ENCODE measurements at regions not wholly inside any gene's neighbourhood (a gene's known extent, or its start where the extent isn't known, plus 50 kb on each side); places are given as distances from the start of the nearest gene placed in this dataset.

DNA sequence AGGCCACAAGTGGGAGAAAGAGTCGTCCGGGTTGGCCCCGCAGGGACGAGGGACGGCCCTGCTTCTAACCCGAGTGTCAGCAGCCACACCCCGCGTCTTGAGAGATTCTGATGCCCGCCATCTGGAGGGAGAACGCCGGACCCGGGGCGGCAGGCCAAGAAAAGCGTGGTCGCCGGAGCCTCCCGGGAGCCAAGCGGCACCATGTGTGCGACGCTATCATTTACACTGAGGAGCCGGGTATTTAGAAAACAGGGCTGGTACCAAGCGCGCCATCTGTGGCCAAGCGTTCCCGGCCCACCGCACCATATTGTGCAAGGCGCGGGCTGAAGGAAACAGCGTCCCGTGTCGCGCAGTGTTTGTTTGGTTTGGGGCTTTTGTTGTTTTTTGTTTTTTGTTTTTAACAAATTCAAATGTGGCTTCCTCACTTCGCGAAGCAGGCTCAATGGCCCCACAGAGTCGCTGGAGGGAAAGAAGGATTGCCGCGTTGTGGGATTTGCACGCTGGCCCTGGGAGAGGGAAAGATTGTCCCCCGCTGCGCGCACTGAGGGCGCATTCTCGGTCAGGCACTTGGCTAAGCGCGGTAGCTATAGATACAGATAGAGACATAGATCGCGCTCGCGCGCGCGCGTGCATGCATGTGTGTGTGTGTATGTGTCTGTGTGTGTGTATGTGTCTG is 153.8 kb downstream of the BCL11B start:
- Histone ChIP-seq H3K56ac (ENCODE audit: extremely low read depth, insufficient read depth, low read length) (no peak overlapping the region), H3K79me1 (ENCODE audit: low read depth in 1 of 2, low read length in 2 of 2) (no peaks in the 10 kb centered on the region), H3K18ac (ENCODE audit: low read depth, low read length) (no peak overlapping the region), H4K5ac (ENCODE audit: low read depth, low read length) (no peak overlapping the region), H4K8ac (ENCODE audit: low read depth in 2 of 2, low read length in 2 of 2) (no peak overlapping the region), H3K4me1 (ENCODE audit: control insufficient read depth, insufficient read depth, low read length) (no peaks in the 10 kb centered on the region), H2BK20ac (ENCODE audit: low read depth, low read length) (no peak overlapping the region), H3K36me3 (ENCODE audit: control insufficient read depth, insufficient read depth, low read length) (no peaks in the 10 kb centered on the region), H3K14ac (replicated peaks; ENCODE audit: low read depth, low read length) (no peak overlapping the region), H2BK120ac (ENCODE audit: low read depth, low read length) (no peak overlapping the region), H2AK5ac (ENCODE audit: low read depth, low read length) (no peak overlapping the region), H4K20me1 (ENCODE audit: insufficient read depth, low read length) (no peaks in the 10 kb centered on the region), H2AFZ (replicated peaks; ENCODE audit: low read length, poor library complexity) (no peak overlapping the region), H4K91ac (ENCODE audit: insufficient read depth, low read depth, low read length) (no peak overlapping the region), H3K4me2 (ENCODE audit: low read depth, low read length) (no peak overlapping the region), H3K4me3 (ENCODE audit: insufficient read depth, low read depth, low read length) (no peak overlapping the region), H3K9me1 (ENCODE audit: insufficient read depth, low read length) (no peaks in the 10 kb centered on the region), H2BK5ac (ENCODE audit: low read depth, low read length, poor library complexity, severe bottlenecking) (no peak overlapping the region), H3K9ac (ENCODE audit: low read depth, low read length) (no peak overlapping the region), H3K23ac (ENCODE audit: low read depth, low read length) (no peak overlapping the region), H2BK15ac (ENCODE audit: low read depth, low read length) (no peak overlapping the region), H3K9me3 (ENCODE audit: control insufficient read depth, insufficient read depth, low read length) (peaks cover 35% of the 10 kb centered on the region), H3K27me3 (ENCODE audit: control insufficient read depth, insufficient read depth, low read length) (no peaks in the 10 kb centered on the region), H2AK9ac (replicated peaks; ENCODE audit: low read depth, low read length, poor library complexity) (no peak overlapping the region), H3K4ac (ENCODE audit: low read depth, low read length) (no peak overlapping the region), H3K27ac (ENCODE audit: insufficient read depth, low read length) (no peak overlapping the region)
- in situ Hi-C loops (cut with MboI; ENCODE audit: low sequenced_read_pairs) (no loop called here), intact Hi-C loops (cut with micrococcal nuclease) (no loop called here), dilution Hi-C loops (cut with HindIII; ENCODE audit: low sequenced_read_pairs, unreplicated experiment) (no loop called here)
- ATAC-seq (ENCODE audit: low read depth) (no peak), DNase-seq (no peak)
- TF ChIP-seq ELK1 (IDR thresholded peaks at IDR 0.05; ENCODE audit: borderline replicate concordance, low read depth, low read length) (no peak), SMC3 (IDR thresholded peaks at IDR 0.05; ENCODE audit: low read depth, low read length) (no peak), POLR2A (IDR thresholded peaks at IDR 0.05; ENCODE audit: low read depth, low read length) (no peak), CEBPB (IDR thresholded peaks at IDR 0.05; ENCODE audit: low read depth, low read length) (no peak), FOS (IDR thresholded peaks at IDR 0.05; ENCODE audit: low read depth, low read length) (no peak), BHLHE40 (IDR thresholded peaks at IDR 0.05; ENCODE audit: low read depth, low read length) (no peak), RAD21 (IDR thresholded peaks at IDR 0.05; ENCODE audit: low read length) (no peak), MAFK (IDR thresholded peaks at IDR 0.05; ENCODE audit: low read depth, low read length) (no peak), MAZ (IDR thresholded peaks at IDR 0.05; ENCODE audit: borderline replicate concordance, low read depth, low read length) (no peak), MXI1 (IDR thresholded peaks at IDR 0.05; ENCODE audit: borderline replicate concordance, low read depth, low read length) (no peak)
- TF ChIP-seq, protein P1, sequence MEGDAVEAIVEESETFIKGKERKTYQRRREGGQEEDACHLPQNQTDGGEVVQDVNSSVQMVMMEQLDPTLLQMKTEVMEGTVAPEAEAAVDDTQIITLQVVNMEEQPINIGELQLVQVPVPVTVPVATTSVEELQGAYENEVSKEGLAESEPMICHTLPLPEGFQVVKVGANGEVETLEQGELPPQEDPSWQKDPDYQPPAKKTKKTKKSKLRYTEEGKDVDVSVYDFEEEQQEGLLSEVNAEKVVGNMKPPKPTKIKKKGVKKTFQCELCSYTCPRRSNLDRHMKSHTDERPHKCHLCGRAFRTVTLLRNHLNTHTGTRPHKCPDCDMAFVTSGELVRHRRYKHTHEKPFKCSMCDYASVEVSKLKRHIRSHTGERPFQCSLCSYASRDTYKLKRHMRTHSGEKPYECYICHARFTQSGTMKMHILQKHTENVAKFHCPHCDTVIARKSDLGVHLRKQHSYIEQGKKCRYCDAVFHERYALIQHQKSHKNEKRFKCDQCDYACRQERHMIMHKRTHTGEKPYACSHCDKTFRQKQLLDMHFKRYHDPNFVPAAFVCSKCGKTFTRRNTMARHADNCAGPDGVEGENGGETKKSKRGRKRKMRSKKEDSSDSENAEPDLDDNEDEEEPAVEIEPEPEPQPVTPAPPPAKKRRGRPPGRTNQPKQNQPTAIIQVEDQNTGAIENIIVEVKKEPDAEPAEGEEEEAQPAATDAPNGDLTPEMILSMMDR (conservative IDR thresholded peaks at IDR 0.05; ENCODE audit: low read depth, low read length) = no peak
- POLR2A ChIA-PET (ENCODE audit: unreplicated experiment) = no interaction called here
- 17% methylated on average over 26 of the region's 53 CpGs; no CpG with 5 or more reads in 1 of the 2 experiments for WGBS, 2 experiments (ENCODE audit: extremely low coverage in 2 of 2, insufficient read length in 1 of 2)
- no TSS peak for BruUV-seq (replicated peaks)
- CTCF ChIA-PET = no interaction called here

Measured in IMR-90 (cell line).